ENCODE measurements at regions not wholly inside any gene's neighbourhood (a gene's known extent, or its start where the extent isn't known, plus 50 kb on each side); places are given as distances from the start of the nearest gene placed in this dataset.

DNA sequence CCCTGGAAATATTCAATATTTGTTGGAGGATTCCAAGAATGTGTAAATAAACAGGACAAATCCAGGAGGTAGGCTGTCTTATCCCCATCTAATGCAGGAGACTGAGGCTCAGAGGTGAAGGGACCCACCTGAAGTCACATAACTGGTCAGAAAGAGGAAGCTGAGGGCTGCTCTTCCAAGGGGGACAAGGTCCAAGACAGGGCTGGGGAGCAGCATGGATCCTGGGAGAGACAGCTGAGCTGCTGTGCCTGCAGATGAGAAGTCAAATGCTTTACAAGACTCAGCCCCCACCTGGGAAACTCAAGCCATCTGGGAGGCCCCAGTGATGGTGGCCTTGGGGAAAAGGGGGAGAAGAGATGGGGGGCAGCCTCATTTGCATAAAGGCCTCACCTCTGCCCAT lies 224.4 kb downstream of the PTPRU start:
- Mint-ChIP-seq H3K27ac (no peak overlapping the region), H3K4me3 (no peak overlapping the region), H3K4me1 (ENCODE audit: low read depth) (no peaks in the 10 kb centered on the region), H3K36me3 (ENCODE audit: low read depth) (no peaks in the 10 kb centered on the region), H3K27me3 (ENCODE audit: insufficient read depth) (peaks cover 3% of the 10 kb centered on the region), H3K9me3 (no peaks in the 10 kb centered on the region)
- intact Hi-C loops (cut with micrococcal nuclease), result no loop called here
- no peak for DNase-seq (ENCODE audit: low spot score)

GRCh38 chr1:29460041-29460610 lies 223.8 kb downstream of the PTPRU start:
- no peak overlapping the region for H3K4me3 Mint-ChIP-seq
- DNase-seq (ENCODE audit: low spot score), result no peak
- no peaks in the 10 kb centered on the region for H3K4me1 Mint-ChIP-seq (ENCODE audit: low read depth)
- intact Hi-C loops (cut with micrococcal nuclease), result no loop called here
- H3K36me3 Mint-ChIP-seq (ENCODE audit: low read depth), result no peaks in the 10 kb centered on the region
- H3K9me3 Mint-ChIP-seq, result no peaks in the 10 kb centered on the region
- no peak overlapping the region for H3K27ac Mint-ChIP-seq
- peaks cover 3% of the 10 kb centered on the region for H3K27me3 Mint-ChIP-seq (ENCODE audit: insufficient read depth)

- intact Hi-C loops (cut with micrococcal nuclease), result no loop called here
- no peak for DNase-seq (ENCODE audit: low spot score)
- H3K9me3 Mint-ChIP-seq, result no peaks in the 10 kb centered on the region
- H3K27ac Mint-ChIP-seq, result no peak overlapping the region
- peaks cover 3% of the 10 kb centered on the region for H3K27me3 Mint-ChIP-seq (ENCODE audit: insufficient read depth)
- H3K36me3 Mint-ChIP-seq (ENCODE audit: low read depth), result no peaks in the 10 kb centered on the region
- H3K4me3 Mint-ChIP-seq, result no peak overlapping the region
- no peaks in the 10 kb centered on the region for H3K4me1 Mint-ChIP-seq (ENCODE audit: low read depth)
Measured at GRCh38 chr1:29459620-29459945, 223.3 kb downstream of the PTPRU start.

- intact Hi-C loops (cut with micrococcal nuclease), result no loop called here
- H3K4me1 Mint-ChIP-seq (ENCODE audit: low read depth), result no peaks in the 10 kb centered on the region
- H3K36me3 Mint-ChIP-seq (ENCODE audit: low read depth), result no peaks in the 10 kb centered on the region
- no peaks in the 10 kb centered on the region for H3K9me3 Mint-ChIP-seq
- peaks cover 3% of the 10 kb centered on the region for H3K27me3 Mint-ChIP-seq (ENCODE audit: insufficient read depth)
- H3K27ac Mint-ChIP-seq, result no peak overlapping the region
- H3K4me3 Mint-ChIP-seq, result no peak overlapping the region
- DNase-seq (ENCODE audit: low spot score), result no peak
Measured at GRCh38 chr1:29458737-29459619, 222.7 kb downstream of the PTPRU start.

DNA sequence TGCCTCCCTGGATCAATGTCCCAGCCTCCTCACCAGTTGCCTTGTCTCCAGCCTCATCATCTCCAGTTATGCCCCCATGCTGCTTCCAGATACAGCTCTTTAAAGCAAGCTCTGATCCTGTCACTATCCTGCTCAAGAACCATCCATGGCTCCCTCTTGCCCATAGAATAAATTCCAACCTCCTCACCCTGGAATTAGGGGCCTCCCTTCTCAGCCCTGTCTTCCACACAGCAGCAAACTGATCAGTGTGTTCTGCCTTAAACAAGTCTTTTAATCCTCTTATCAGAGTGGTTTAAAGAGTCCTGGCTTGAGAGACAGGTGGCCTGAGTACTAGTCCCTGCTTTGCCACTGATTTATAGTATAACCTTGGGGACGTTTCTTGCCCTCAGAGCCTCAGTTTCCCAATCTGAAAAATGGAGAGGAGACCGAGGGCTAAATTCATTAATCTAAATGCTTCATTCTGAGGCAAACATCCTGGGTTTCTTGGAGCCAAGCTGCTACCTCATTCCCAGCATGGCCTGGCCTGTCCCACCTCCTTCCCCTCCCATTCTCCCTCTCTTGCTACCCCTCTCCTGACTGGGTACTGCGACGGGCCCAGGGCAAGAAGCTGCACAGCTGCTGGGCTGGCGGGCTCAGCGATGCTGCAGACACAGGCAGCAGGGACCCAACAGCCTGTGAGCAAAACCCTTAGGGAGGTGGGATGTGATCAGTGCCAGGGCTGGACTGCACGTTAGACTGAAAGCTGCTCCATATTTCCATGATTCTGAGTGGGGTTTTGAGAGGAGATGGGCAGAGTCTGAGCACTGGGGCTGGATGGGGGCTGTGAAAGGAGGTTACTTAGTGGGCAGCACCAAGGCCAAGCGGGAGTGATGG lies 221.4 kb downstream of the PTPRU start:
- Mint-ChIP-seq H3K36me3 (ENCODE audit: low read depth) (no peaks in the 10 kb centered on the region), H3K4me3 (no peak overlapping the region), H3K27ac (no peak overlapping the region), H3K4me1 (ENCODE audit: low read depth) (no peaks in the 10 kb centered on the region), H3K9me3 (no peaks in the 10 kb centered on the region), H3K27me3 (ENCODE audit: insufficient read depth) (no peaks in the 10 kb centered on the region)
- no peak for DNase-seq (ENCODE audit: low spot score)
- intact Hi-C loops (cut with micrococcal nuclease), result no loop called here

DNA sequence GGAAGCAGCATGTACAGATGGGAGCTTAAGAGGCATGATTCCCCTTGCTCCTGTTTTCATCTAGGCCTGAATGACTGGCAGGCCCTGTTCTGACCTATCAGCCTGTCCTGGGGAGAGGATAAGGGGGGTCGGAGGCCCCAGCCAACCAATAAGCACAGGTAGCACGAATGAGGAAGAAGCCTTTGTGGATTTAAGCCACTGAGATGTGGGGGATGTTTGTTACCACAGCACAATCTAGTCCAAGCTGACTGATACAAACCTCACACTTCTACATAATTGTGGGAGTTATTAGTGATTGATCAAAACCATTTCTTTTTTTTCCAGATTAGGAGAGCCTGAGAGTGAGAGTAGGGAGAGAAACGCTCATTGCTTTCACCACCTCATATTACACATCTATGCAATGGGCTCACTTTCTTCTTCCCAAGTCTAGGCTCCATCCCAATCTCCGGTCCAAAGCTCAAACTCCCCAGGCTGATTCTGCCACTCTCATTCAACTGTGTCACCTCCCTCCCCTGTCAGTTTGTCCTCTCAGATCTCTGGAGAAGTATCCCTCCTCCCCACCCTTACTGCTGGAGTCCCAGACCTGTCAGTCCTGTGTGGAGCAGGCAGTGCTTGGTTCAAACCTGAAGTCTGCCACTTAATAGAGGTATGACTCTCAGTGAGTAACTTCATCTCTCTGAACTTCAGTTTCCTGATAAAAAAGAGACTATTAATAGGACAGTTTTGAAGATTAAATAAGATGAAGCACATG lies 220.5 kb downstream of the PTPRU start:
- no peak for DNase-seq (ENCODE audit: low spot score)
- intact Hi-C loops (cut with micrococcal nuclease), result no loop called here
- Mint-ChIP-seq H3K9me3 (no peaks in the 10 kb centered on the region), H3K4me1 (ENCODE audit: low read depth) (no peaks in the 10 kb centered on the region), H3K27me3 (ENCODE audit: insufficient read depth) (no peaks in the 10 kb centered on the region), H3K4me3 (no peak overlapping the region), H3K36me3 (ENCODE audit: low read depth) (no peaks in the 10 kb centered on the region), H3K27ac (no peak overlapping the region)

GRCh38 chr1:29455781-29456180 lies 219.5 kb downstream of the PTPRU start:
- Mint-ChIP-seq H3K27ac (no peak overlapping the region), H3K4me1 (ENCODE audit: low read depth) (no peaks in the 10 kb centered on the region), H3K36me3 (ENCODE audit: low read depth) (no peaks in the 10 kb centered on the region), H3K4me3 (no peak overlapping the region), H3K27me3 (ENCODE audit: insufficient read depth) (no peaks in the 10 kb centered on the region), H3K9me3 (no peaks in the 10 kb centered on the region)
- intact Hi-C loops (cut with micrococcal nuclease), result no loop called here
- DNase-seq (ENCODE audit: low spot score), result no peak

GRCh38 chr1:29454616-29455380 lies 218.5 kb downstream of the PTPRU start:
- H3K27ac Mint-ChIP-seq, result no peak overlapping the region
- no peaks in the 10 kb centered on the region for H3K9me3 Mint-ChIP-seq
- intact Hi-C loops (cut with micrococcal nuclease), result no loop called here
- H3K4me3 Mint-ChIP-seq, result no peak overlapping the region
- no peaks in the 10 kb centered on the region for H3K27me3 Mint-ChIP-seq (ENCODE audit: insufficient read depth)
- DNase-seq (ENCODE audit: low spot score), result no peak
- H3K4me1 Mint-ChIP-seq (ENCODE audit: low read depth), result no peaks in the 10 kb centered on the region
- no peaks in the 10 kb centered on the region for H3K36me3 Mint-ChIP-seq (ENCODE audit: low read depth)

- no peak overlapping the region for H3K27ac Mint-ChIP-seq
- intact Hi-C loops (cut with micrococcal nuclease), result no loop called here
- H3K9me3 Mint-ChIP-seq, result no peaks in the 10 kb centered on the region
- DNase-seq (ENCODE audit: low spot score), result no peak
- H3K27me3 Mint-ChIP-seq (ENCODE audit: insufficient read depth), result no peaks in the 10 kb centered on the region
- no peaks in the 10 kb centered on the region for H3K4me1 Mint-ChIP-seq (ENCODE audit: low read depth)
- no peak overlapping the region for H3K4me3 Mint-ChIP-seq
- no peaks in the 10 kb centered on the region for H3K36me3 Mint-ChIP-seq (ENCODE audit: low read depth)
Measured at GRCh38 chr1:29453502-29454240, 217.3 kb downstream of the PTPRU start.

GRCh38 chr1:29452463-29453230 lies 216.3 kb downstream of the PTPRU start:
- Mint-ChIP-seq H3K27me3 (ENCODE audit: insufficient read depth) (no peaks in the 10 kb centered on the region), H3K4me3 (no peak overlapping the region), H3K4me1 (ENCODE audit: low read depth) (no peaks in the 10 kb centered on the region), H3K36me3 (ENCODE audit: low read depth) (no peaks in the 10 kb centered on the region), H3K9me3 (no peaks in the 10 kb centered on the region), H3K27ac (no peak overlapping the region)
- intact Hi-C loops (cut with micrococcal nuclease), result no loop called here
- no peak for DNase-seq (ENCODE audit: low spot score)

- no peaks in the 10 kb centered on the region for H3K27me3 Mint-ChIP-seq (ENCODE audit: insufficient read depth)
- no peaks in the 10 kb centered on the region for H3K36me3 Mint-ChIP-seq (ENCODE audit: low read depth)
- intact Hi-C loops (cut with micrococcal nuclease), result no loop called here
- no peaks in the 10 kb centered on the region for H3K9me3 Mint-ChIP-seq
- no peaks in the 10 kb centered on the region for H3K4me1 Mint-ChIP-seq (ENCODE audit: low read depth)
- no peak overlapping the region for H3K4me3 Mint-ChIP-seq
- H3K27ac Mint-ChIP-seq, result no peak overlapping the region
- DNase-seq (ENCODE audit: low spot score), result no peak
Measured at GRCh38 chr1:29451368-29451892, 215.1 kb downstream of the PTPRU start.

Measured in activated T-helper 1 cell treated with anti-CD3 and anti-CD28 coated beads, Interleukin-12 subunit alpha, Interleukin-12 subunit beta, Interleukin-2, Interleukin-4 antibody, amounts not matched to agents 30 ng/mL and 10 ng/mL and 1 ng/mL, durations not matched to agents 14 hours and 24 hours and 36 hours (primary cell).